ENCODE measurements at regions not wholly inside any gene's neighbourhood (a gene's known extent, or its start where the extent isn't known, plus 50 kb on each side); places are given as distances from the start of the nearest gene placed in this dataset.

GRCh38 chr3:117916839-117917238 is 1117.8 kb downstream of the IGSF11 start:
- DNase-seq = no peak

- no peak for DNase-seq
These were observed 1115.0 kb downstream of the IGSF11 start for GRCh38 chr3:117919621-117920020.

- DNase-seq = no peak
These were observed 1114.3 kb downstream of the IGSF11 start for GRCh38 chr3:117920253-117920898.

GRCh38 chr3:117921411-117921810 is 1113.2 kb downstream of the IGSF11 start:
- no peak for DNase-seq

GRCh38 chr3:117922039-117922438 is 1112.6 kb downstream of the IGSF11 start:
- DNase-seq = no peak

GRCh38 chr3:117926819-117927218 is 1107.8 kb downstream of the IGSF11 start:
- no peak for DNase-seq

GRCh38 chr3:117927825-117928224 is 1106.8 kb downstream of the IGSF11 start:
- no peak for DNase-seq

- no peak for DNase-seq
These were observed 1105.8 kb downstream of the IGSF11 start for GRCh38 chr3:117928836-117929235.

- DNase-seq = no peak
These were observed 1102.2 kb downstream of the IGSF11 start for GRCh38 chr3:117932441-117932840.

GRCh38 chr3:117936159-117936558 is 1098.5 kb downstream of the IGSF11 start:
- DNase-seq = no peak

- DNase-seq = no peak
These were observed 1095.7 kb downstream of the IGSF11 start for GRCh38 chr3:117938974-117939373.

GRCh38 chr3:117939425-117940027 is 1095.1 kb downstream of the IGSF11 start:
- no peak for DNase-seq

GRCh38 chr3:117941015-117941414 is 1093.6 kb downstream of the IGSF11 start:
- no peak for DNase-seq

GRCh38 chr3:117941756-117942155 is 1092.9 kb downstream of the IGSF11 start:
- DNase-seq = no peak

- no peak for DNase-seq
These were observed 1080.5 kb downstream of the IGSF11 start for GRCh38 chr3:117954131-117954530.

- no peak for DNase-seq
These were observed 1079.5 kb downstream of the IGSF11 start for GRCh38 chr3:117955196-117955595.

GRCh38 chr3:117958027-117958426 is 1076.6 kb downstream of the IGSF11 start:
- no peak for DNase-seq

- peak; percentile 1 for DNase-seq
These were observed 1071.9 kb downstream of the IGSF11 start for GRCh38 chr3:117962750-117963149.

GRCh38 chr3:117963858-117964257 is 1070.8 kb downstream of the IGSF11 start:
- DNase-seq = no peak

GRCh38 chr3:117964814-117965213 is 1069.8 kb downstream of the IGSF11 start:
- no peak for DNase-seq

- DNase-seq = no peak
These were observed 1057.0 kb downstream of the IGSF11 start for GRCh38 chr3:117977504-117978228.

GRCh38 chr3:117979466-117979865 is 1055.2 kb downstream of the IGSF11 start:
- no peak for DNase-seq

GRCh38 chr3:117987256-117987655 is 1047.4 kb downstream of the IGSF11 start:
- no peak for DNase-seq

- no peak for DNase-seq
These were observed 1044.7 kb downstream of the IGSF11 start for GRCh38 chr3:117989982-117990381.
